HEK293T (cell line): ENCODE measurements at regions not wholly inside any gene's neighbourhood (a gene's known extent, or its start where the extent isn't known, plus 50 kb on each side); places are given as distances from the start of the nearest gene placed in this dataset.
"Not testable (repeated sequence)": the region's sequence is repeated elsewhere in the genome, so short reads cannot be mapped to it uniquely, and the experiment has no call there.

ENCODE experiments used
- CTCF ChIA-PET: fragments of 350-600 bp; formaldehyde crosslinking; extraction: SDS; loops from one replicate; lab custom pipeline; 2021; ENCODE audit warnings: antibody characterized with exemption, inconsistent platforms; lab: Yijun Ruan, JAX
- POLR2A ChIA-PET: fragments of 350-600 bp; formaldehyde crosslinking; extraction: SDS; loops from one replicate; lab custom pipeline; 2020; ENCODE audit warnings: antibody characterized with exemption, inconsistent platforms; lab: Yijun Ruan, JAX
- DNase-seq: peaks from one replicate; pipeline ENCODE4 v3.0.0; 2012; ENCODE audit warnings: mixed read lengths; ENCODE audit errors: extremely low spot score
- ARNT ChIP-seq: fragments of 450-650 bp; IDR thresholded peaks from 2 replicates; pipeline ENCODE4 v1.6.1; 2017; ENCODE audit warnings: mild to moderate bottlenecking
- BHLHE40 ChIP-seq: fragments of 450-650 bp; IDR thresholded peaks from 2 replicates; pipeline ENCODE4 v1.6.1; 2016; ENCODE audit warnings: mild to moderate bottlenecking, moderate library complexity, borderline replicate concordance
- CTBP1 ChIP-seq: fragments of 450-650 bp; IDR thresholded peaks from 2 replicates; pipeline ENCODE4 v1.6.1; 2016; ENCODE audit warnings: borderline replicate concordance
- ELF4 ChIP-seq: fragments of 450-650 bp; IDR thresholded peaks from 2 replicates; pipeline ENCODE4 v1.6.1; 2017; ENCODE audit warnings: antibody characterized with exemption
- FOXA1 ChIP-seq: fragments of 450-650 bp; IDR thresholded peaks from 2 replicates; pipeline ENCODE4 v1.6.1; 2016; ENCODE audit warnings: mild to moderate bottlenecking
- FOXK2 ChIP-seq: fragments of 450-650 bp; IDR thresholded peaks from 2 replicates; pipeline ENCODE4 v1.6.1; 2016; ENCODE audit warnings: mild to moderate bottlenecking
- FOXM1 ChIP-seq: fragments of 450-650 bp; IDR thresholded peaks from 2 replicates; pipeline ENCODE4 v1.6.1; 2017; ENCODE audit warnings: mild to moderate bottlenecking, borderline replicate concordance
- HDGF ChIP-seq: fragments of 450-650 bp; IDR thresholded peaks from 2 replicates; pipeline ENCODE4 v1.6.1; 2017; ENCODE audit warnings: antibody characterized with exemption, borderline replicate concordance
- L3MBTL2 ChIP-seq: fragments of 450-650 bp; conservative IDR thresholded peaks from 2 replicates; pipeline ENCODE4 v1.6.1; 2016; ENCODE audit warnings: mild to moderate bottlenecking
- LEF1 ChIP-seq: fragments of 450-650 bp; IDR thresholded peaks from 2 replicates; pipeline ENCODE4 v1.6.1; 2017; ENCODE audit warnings: mild to moderate bottlenecking, borderline replicate concordance
- NFRKB ChIP-seq: fragments of 450-650 bp; IDR thresholded peaks from 2 replicates; pipeline ENCODE4 v1.6.1; 2016; ENCODE audit warnings: mild to moderate bottlenecking, moderate library complexity
- PKNOX1 ChIP-seq: fragments of 450-650 bp; IDR thresholded peaks from 2 replicates; pipeline ENCODE4 v1.6.1; 2016
- SP1 ChIP-seq: fragments of 450-650 bp; IDR thresholded peaks from 2 replicates; pipeline ENCODE4 v1.6.1; 2017
- SUZ12 ChIP-seq: fragments of 450-650 bp; IDR thresholded peaks from 2 replicates; pipeline ENCODE4 v1.6.1; 2016; ENCODE audit warnings: mild to moderate bottlenecking
- TARDBP ChIP-seq: fragments of 450-650 bp; IDR thresholded peaks from 2 replicates; pipeline ENCODE4 v1.6.1; 2016
- ZNF384 ChIP-seq: fragments of 450-650 bp; IDR thresholded peaks from 2 replicates; pipeline ENCODE4 v1.6.1; 2016

GRCh38 chr10:117627561-117627960 lies 85.0 kb downstream of the EMX2 start:
- ChIA-PET CTCF (interaction anchor here (0.6 kb wide), 1 partner anchor 135 kb away, joined by 3 read pairs; no protein-coding TSS in a partner anchor), POLR2A (no interaction called here)
- no peak for DNase-seq
- TF ChIP-seq BHLHE40: no peak
- no peak for TF ChIP-seq SUZ12
- no peak for TF ChIP-seq ARNT
- no peak for TF ChIP-seq HDGF
- no peak for TF ChIP-seq PKNOX1
- TF ChIP-seq CTBP1: no peak

GRCh38 chr10:117629717-117630116 lies 87.2 kb downstream of the EMX2 start:
- POLR2A ChIA-PET, CTCF ChIA-PET, DNase-seq: not testable (repeated sequence)

- no peak for DNase-seq
- ChIA-PET CTCF (no interaction called here), POLR2A (no interaction called here)
- TF ChIP-seq L3MBTL2 (no peak), ELF4 (no peak), SP1 (no peak), LEF1 (no peak), ZNF384 (no peak), FOXA1 (no peak), PKNOX1 (no peak), CTBP1 (no peak)
Observed at GRCh38 chr10:117631276-117632145, 89.0 kb downstream of the EMX2 start.

- CTCF ChIA-PET: no interaction called here
- TF ChIP-seq BHLHE40 (no peak), SP1 (no peak), CTBP1 (no peak), SUZ12 (no peak)
- POLR2A ChIA-PET: no interaction called here
- DNase-seq: no peak
Observed at GRCh38 chr10:117632406-117632805, 89.9 kb downstream of the EMX2 start.

GRCh38 chr10:117635826-117636225 lies 93.3 kb downstream of the EMX2 start:
- no peak for DNase-seq
- ChIA-PET CTCF (no interaction called here), POLR2A (no interaction called here)
- TF ChIP-seq NFRKB (no peak), HDGF (no peak), SUZ12 (no peak), ARNT (no peak), FOXA1 (no peak), PKNOX1 (no peak), CTBP1 (no peak), ZNF384 (no peak), FOXK2 (no peak)

GRCh38 chr10:117638200-117638599 lies 95.7 kb downstream of the EMX2 start:
- DNase-seq: no peak
- CTCF ChIA-PET: no interaction called here
- no peak for TF ChIP-seq FOXM1
- POLR2A ChIA-PET: no interaction called here

- TF ChIP-seq L3MBTL2 (no peak), FOXM1 (no peak), SUZ12 (no peak), HDGF (no peak), SP1 (no peak), FOXA1 (no peak), LEF1 (no peak), PKNOX1 (no peak), TARDBP (no peak)
- no peak for DNase-seq
- ChIA-PET CTCF (no interaction called here), POLR2A (no interaction called here)
Observed at GRCh38 chr10:117638664-117639200, 96.2 kb downstream of the EMX2 start.
